Spleen (tissue), 11 donors: ENCODE measurements at regions not wholly inside any gene's neighbourhood (a gene's known extent, or its start where the extent isn't known, plus 50 kb on each side); places are given as distances from the start of the nearest gene placed in this dataset.

Experiments
- DNase-seq: peaks from one replicate; pipeline ENCODE4 v3.0.0-alpha.2; 2020
- H3K27ac ChIP-seq, 8 donors: fragments of 200-600 bp; sonication (generic) in 7 of 8; 1 replicate in 4 of 8; 2 replicates in 4 of 8; pipeline versions ENCODE4 v1.5.0 to v1.8.0; 2016 to 2021; ENCODE audit warnings: inconsistent platforms in 4 of 8, mild to moderate bottlenecking in 4 of 8, moderate library complexity in 1 of 8
- H3K27me3 ChIP-seq, 7 donors: fragments of 200-600 bp; sonication (generic) in 6 of 7; replicated peaks in 1 of 7; 1 replicate in 4 of 7; 2 replicates in 3 of 7; pipeline versions ENCODE4 v1.5.0 to v1.8.0; 2016 to 2021; ENCODE audit warnings: inconsistent platforms in 3 of 7, mild to moderate bottlenecking in 1 of 7
- H3K36me3 ChIP-seq, 6 donors: fragments of 200-600 bp; sonication (generic) in 5 of 6; 1 replicate in 4 of 6; 2 replicates in 2 of 6; pipeline versions ENCODE4 v1.5.0 to v1.8.0; 2016 to 2021; ENCODE audit warnings: inconsistent platforms in 2 of 6
- H3K4me1 ChIP-seq, 6 donors: fragments of 200-600 bp; sonication (generic) in 5 of 6; 1 replicate in 3 of 6; 2 replicates in 3 of 6; pipeline versions ENCODE4 v1.5.0 to v1.8.0; 2016 to 2021; ENCODE audit warnings: inconsistent platforms in 3 of 6
- H3K4me3 ChIP-seq, 8 donors: fragments of 200-600 bp; sonication (generic) in 7 of 8; 1 replicate in 4 of 8; 2 replicates in 4 of 8; pipeline versions ENCODE4 v1.5.0 to v1.8.0; 2016 to 2021; ENCODE audit warnings: inconsistent platforms in 4 of 8, mild to moderate bottlenecking in 4 of 8, moderate library complexity in 2 of 8
- H3K9me3 ChIP-seq, 8 donors: fragments of 200-600 bp; sonication (generic) in 7 of 8; 1 replicate in 4 of 8; 2 replicates in 4 of 8; pipeline versions ENCODE4 v1.5.0 to v1.8.0; 2016 to 2021; ENCODE audit warnings: inconsistent platforms in 4 of 8
- POLR2A ChIP-seq, 3 donors: fragments of 450-650 bp; IDR thresholded peaks; one replicate each; pipeline ENCODE4 v1.5.1; 2017; ENCODE audit warnings: antibody characterized with exemption in 3 of 3, mild to moderate bottlenecking in 1 of 3
- POLR2AphosphoS5 ChIP-seq, 3 donors: sonication (generic); formaldehyde crosslinking; IDR thresholded peaks; one replicate each; pipeline ENCODE4 v1.5.1; 2017; ENCODE audit warnings: antibody characterized with exemption in 3 of 3
- WGBS, 5 donors: extraction: QIAGEN DNeasy Blood & Tissue Kit in 3 of 5; methylation state at CpG; one replicate each; pipeline versions ENCODE4 v1.1.5 to v1.1.7; 2013 to 2018; 5-methylcytosine and 5-hydroxymethylcytosine counted together
- intact Hi-C: fragments of 100-400 bp; cut with DNase I; formaldehyde crosslinking; loops from one replicate; pipeline ENCODE4 v1.15.0; 2023; ENCODE audit warnings: low total_unique reads
- TF ChIP-seq, protein P1 (sequence below), 11 experiments: fragments of 200-600 bp in 7 of 11; fragments of 450-650 bp in 4 of 11; sonication (generic) in 4 of 11; IDR thresholded peaks in 8 of 11; conservative IDR thresholded peaks in 3 of 11; 1 replicate in 7 of 11; 2 replicates in 4 of 11; pipeline versions ENCODE4 v1.4.0 to v1.8.0; 2016 to 2021; ENCODE audit warnings: antibody characterized with exemption in 11 of 11, inconsistent platforms in 4 of 11, mild to moderate bottlenecking in 1 of 11
- donor health status: healthy with polysubstance abuse.
- donor health status: DM: no; HTN: no; CAD: no; lungs with moderate emphysema.
- donor health status: DM: no; HTN: no; CAD: no.
- donor health status: Bipolar disorder and iron deficiency.
- donor health status: healthy.
- donor health status: DM: no; HTN: no; CAD: no.
- donor health status: DM: yes; HTN: yes; CAD: no.

- intact Hi-C loops: no loop called here
- Histone ChIP-seq H3K9me3 (no peaks in the 10 kb centered on the region), H3K36me3 (no peaks in the 10 kb centered on the region), H3K27ac (no peak overlapping the region), H3K4me1 (no peaks in the 10 kb centered on the region), H3K4me3 (no peak overlapping the region), H3K27me3 (peaks cover 0 to 19% (median 0%) of the 10 kb centered on the region in 7 donors)
- no peak for DNase-seq
- TF ChIP-seq POLR2AphosphoS5 (IDR thresholded peaks at IDR 0.05): no peak
- TF ChIP-seq, protein P1, sequence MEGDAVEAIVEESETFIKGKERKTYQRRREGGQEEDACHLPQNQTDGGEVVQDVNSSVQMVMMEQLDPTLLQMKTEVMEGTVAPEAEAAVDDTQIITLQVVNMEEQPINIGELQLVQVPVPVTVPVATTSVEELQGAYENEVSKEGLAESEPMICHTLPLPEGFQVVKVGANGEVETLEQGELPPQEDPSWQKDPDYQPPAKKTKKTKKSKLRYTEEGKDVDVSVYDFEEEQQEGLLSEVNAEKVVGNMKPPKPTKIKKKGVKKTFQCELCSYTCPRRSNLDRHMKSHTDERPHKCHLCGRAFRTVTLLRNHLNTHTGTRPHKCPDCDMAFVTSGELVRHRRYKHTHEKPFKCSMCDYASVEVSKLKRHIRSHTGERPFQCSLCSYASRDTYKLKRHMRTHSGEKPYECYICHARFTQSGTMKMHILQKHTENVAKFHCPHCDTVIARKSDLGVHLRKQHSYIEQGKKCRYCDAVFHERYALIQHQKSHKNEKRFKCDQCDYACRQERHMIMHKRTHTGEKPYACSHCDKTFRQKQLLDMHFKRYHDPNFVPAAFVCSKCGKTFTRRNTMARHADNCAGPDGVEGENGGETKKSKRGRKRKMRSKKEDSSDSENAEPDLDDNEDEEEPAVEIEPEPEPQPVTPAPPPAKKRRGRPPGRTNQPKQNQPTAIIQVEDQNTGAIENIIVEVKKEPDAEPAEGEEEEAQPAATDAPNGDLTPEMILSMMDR (IDR thresholded peaks at IDR 0.05 in 8 of 11, conservative IDR thresholded peaks at IDR 0.05 in 3 of 11): no peak
- TF ChIP-seq POLR2A (IDR thresholded peaks at IDR 0.05): no peak
Measured at GRCh38 chr9:87826331-87826730, 56.3 kb upstream of the SPATA31E1 start.

DNA sequence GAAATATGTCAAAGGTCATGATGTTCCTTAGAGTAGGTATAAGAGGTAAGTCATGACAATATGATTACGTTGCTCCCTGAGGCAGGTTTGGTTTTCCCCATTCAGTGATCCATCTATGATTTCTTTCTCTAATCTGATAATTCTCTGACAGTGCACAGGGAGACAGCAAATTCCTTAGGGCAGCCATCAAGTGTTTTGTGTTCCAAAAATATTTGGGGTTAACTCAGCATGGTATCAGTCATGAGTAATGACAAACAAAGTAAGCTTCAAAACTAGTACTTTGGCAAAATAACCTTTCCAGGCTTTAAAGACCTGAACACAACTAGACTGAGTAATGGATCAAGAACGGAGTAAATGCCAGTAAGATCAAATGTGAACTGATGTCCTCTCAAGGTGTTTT is 55.3 kb upstream of the SPATA31E1 start:
- no peaks in the 10 kb centered on the region for H3K9me3 ChIP-seq
- DNase-seq: no peak
- intact Hi-C loops: no loop called here
- no peaks in the 10 kb centered on the region for H3K4me1 ChIP-seq
- no peak overlapping the region for H3K4me3 ChIP-seq
- H3K27ac ChIP-seq: no peak overlapping the region
- no peak for TF ChIP-seq POLR2A (IDR thresholded peaks at IDR 0.05)
- no peak for TF ChIP-seq POLR2AphosphoS5 (IDR thresholded peaks at IDR 0.05)
- TF ChIP-seq, protein P1 (IDR thresholded peaks at IDR 0.05 in 8 of 11, conservative IDR thresholded peaks at IDR 0.05 in 3 of 11): no peak
- H3K27me3 ChIP-seq: peaks cover 0 to 19% (median 0%) of the 10 kb centered on the region in 7 donors
- H3K36me3 ChIP-seq: no peaks in the 10 kb centered on the region
- WGBS, 5 donors: 79 to 90% (median 88%) methylated on average over 2 of the region's 2 CpGs

GRCh38 chr9:87829756-87830155 is 52.9 kb upstream of the SPATA31E1 start:
- no peak overlapping the region for H3K27ac ChIP-seq

DNA sequence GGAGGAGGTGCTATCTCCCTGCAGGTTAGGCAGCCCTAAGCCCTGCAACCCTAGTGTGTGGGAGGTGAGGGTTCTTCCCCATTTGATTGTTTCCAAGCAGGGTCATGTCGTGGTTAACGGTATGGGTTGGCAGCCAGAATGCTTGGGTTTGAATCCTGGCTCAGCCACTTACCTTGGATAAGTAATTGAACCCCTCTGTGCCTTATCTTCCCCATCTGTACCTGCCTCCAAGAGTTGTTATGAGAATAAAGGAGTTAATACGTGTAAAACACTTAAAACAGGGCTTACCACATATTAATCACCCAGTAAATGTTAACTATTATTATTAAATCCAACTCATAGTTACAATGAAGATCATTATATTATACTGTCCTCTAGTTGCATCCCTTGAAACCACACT is 52.2 kb upstream of the SPATA31E1 start:
- 40 to 58% (median 50%) methylated on average over 2 to 3 of the region's 3 CpGs for WGBS, 5 donors
- H3K9me3 ChIP-seq: no peaks in the 10 kb centered on the region
- DNase-seq: no peak
- no peaks in the 10 kb centered on the region for H3K36me3 ChIP-seq
- peaks cover 0 to 28% (median 0%) of the 10 kb centered on the region in 7 donors for H3K27me3 ChIP-seq
- TF ChIP-seq POLR2AphosphoS5 (IDR thresholded peaks at IDR 0.05): no peak
- no peak for TF ChIP-seq POLR2A (IDR thresholded peaks at IDR 0.05)
- TF ChIP-seq, protein P1 (IDR thresholded peaks at IDR 0.05 in 8 of 11, conservative IDR thresholded peaks at IDR 0.05 in 3 of 11): no peak
- no peak overlapping the region for H3K4me3 ChIP-seq
- H3K27ac ChIP-seq: no peak overlapping the region
- intact Hi-C loops: no loop called here
- no peaks in the 10 kb centered on the region for H3K4me1 ChIP-seq

More at GRCh38 chr9:87829756-87830155, 52.9 kb upstream of the SPATA31E1 start:
- 85 to 97% (median 88%) methylated on average over 1 of the region's 1 CpG for WGBS, 5 donors
- no peak for DNase-seq
- no peaks in the 10 kb centered on the region for H3K9me3 ChIP-seq
- no peaks in the 10 kb centered on the region for H3K4me1 ChIP-seq
- H3K4me3 ChIP-seq: no peak overlapping the region
- H3K36me3 ChIP-seq: no peaks in the 10 kb centered on the region
- H3K27me3 ChIP-seq: peaks cover 0 to 26% (median 0%) of the 10 kb centered on the region in 7 donors
- intact Hi-C loops: no loop called here
- TF ChIP-seq, protein P1 (IDR thresholded peaks at IDR 0.05 in 8 of 11, conservative IDR thresholded peaks at IDR 0.05 in 3 of 11): no peak
- no peak for TF ChIP-seq POLR2AphosphoS5 (IDR thresholded peaks at IDR 0.05)
- no peak for TF ChIP-seq POLR2A (IDR thresholded peaks at IDR 0.05)
